ENCODE measurements at regions not wholly inside any gene's neighbourhood (a gene's known extent, or its start where the extent isn't known, plus 50 kb on each side); places are given as distances from the start of the nearest gene placed in this dataset.

DNA sequence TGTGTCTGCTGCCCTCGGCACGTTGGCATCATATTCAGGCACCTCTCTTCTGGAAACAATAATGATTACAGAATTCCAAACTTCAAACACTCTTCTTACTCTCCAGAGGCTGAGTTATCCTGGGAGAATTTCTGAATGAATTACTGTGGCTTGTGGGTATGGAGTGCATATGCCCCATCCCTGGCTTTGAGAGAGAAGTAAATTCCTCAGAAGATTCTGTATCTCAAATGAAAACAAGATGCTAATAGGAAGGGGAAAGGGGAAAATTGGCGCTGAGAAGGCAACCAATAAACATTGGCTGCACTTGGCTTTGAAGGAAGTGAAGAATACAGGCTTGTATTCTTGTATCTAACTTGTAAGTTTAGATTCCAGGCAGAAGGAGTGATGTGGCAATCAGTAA, 132.0 kb upstream of the NOVA1 start:
- no peak for DNase-seq (ENCODE audit: low read depth)
- H3K36me3 ChIP-seq (ENCODE audit: control insufficient read depth, insufficient read depth, low read length), result no peaks in the 10 kb centered on the region
- TF ChIP-seq, protein P1, sequence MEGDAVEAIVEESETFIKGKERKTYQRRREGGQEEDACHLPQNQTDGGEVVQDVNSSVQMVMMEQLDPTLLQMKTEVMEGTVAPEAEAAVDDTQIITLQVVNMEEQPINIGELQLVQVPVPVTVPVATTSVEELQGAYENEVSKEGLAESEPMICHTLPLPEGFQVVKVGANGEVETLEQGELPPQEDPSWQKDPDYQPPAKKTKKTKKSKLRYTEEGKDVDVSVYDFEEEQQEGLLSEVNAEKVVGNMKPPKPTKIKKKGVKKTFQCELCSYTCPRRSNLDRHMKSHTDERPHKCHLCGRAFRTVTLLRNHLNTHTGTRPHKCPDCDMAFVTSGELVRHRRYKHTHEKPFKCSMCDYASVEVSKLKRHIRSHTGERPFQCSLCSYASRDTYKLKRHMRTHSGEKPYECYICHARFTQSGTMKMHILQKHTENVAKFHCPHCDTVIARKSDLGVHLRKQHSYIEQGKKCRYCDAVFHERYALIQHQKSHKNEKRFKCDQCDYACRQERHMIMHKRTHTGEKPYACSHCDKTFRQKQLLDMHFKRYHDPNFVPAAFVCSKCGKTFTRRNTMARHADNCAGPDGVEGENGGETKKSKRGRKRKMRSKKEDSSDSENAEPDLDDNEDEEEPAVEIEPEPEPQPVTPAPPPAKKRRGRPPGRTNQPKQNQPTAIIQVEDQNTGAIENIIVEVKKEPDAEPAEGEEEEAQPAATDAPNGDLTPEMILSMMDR (IDR thresholded peaks at IDR 0.05; ENCODE audit: insufficient read depth, low read length, severe bottlenecking), result no peak
- FAIRE-seq, result no peak
- H3K27me3 ChIP-seq (ENCODE audit: control insufficient read depth, insufficient read depth, low read length), result no peaks in the 10 kb centered on the region
- no peak overlapping the region for H3K4me3 ChIP-seq (ENCODE audit: low read depth, low read length)

DNA sequence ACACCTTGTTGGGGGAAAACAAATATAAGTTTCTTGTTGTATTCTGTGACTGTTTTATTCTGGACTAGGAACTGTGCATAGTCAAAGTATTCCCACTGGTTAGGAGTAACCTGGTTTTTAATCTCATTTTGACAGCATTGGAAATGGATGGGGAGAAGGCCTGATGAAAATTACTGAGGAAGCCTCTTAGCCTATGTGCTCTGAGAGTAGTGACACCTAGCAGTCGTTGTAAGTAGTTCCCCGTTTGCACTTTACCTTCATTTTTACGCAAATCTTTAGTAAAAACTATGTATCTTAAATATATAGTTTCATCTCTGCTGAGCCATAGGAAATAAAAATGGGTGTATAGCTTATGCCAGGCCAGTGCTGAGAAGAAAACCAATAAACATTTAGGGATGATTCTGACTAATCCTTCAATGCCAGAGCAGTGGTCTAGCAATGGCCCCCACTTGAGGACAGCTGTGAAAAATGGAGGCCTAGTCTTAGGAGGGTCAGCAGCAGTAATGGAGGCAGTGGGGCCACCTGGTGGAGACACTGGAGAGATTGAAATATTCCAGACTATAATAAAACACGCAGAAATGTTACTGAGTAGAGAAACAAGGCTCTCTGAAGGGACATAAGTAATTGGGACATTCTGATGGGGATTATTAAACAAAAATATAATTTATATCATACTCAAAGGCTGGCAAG, 133.2 kb upstream of the NOVA1 start:
- DNase-seq (ENCODE audit: low read depth) (peak; percentile 9), FAIRE-seq (no peak)
- TF ChIP-seq, protein P1 (IDR thresholded peaks at IDR 0.05; ENCODE audit: insufficient read depth, low read length, severe bottlenecking), result peak; percentile 31
- Histone ChIP-seq H3K4me3 (ENCODE audit: low read depth, low read length) (no peak overlapping the region), H3K27me3 (ENCODE audit: control insufficient read depth, insufficient read depth, low read length) (no peaks in the 10 kb centered on the region), H3K36me3 (ENCODE audit: control insufficient read depth, insufficient read depth, low read length) (no peaks in the 10 kb centered on the region)

DNA sequence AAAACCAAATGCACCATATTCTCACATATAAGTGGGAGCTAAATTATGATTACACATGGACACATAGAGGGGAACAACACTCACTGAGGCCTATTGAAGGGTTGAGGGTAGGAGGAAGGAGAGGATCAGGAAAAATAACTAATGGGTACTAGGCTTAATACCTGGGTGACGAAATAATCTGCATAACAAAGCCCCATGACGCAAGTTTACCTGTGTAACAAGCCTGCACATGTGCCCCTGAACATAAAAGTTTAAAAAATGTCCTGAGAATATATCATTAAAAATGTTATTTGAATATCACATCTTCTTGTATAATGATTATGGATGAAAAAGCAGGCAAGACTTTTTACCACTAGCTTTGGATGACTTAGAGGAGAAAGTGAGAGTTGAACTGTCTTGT, 138.0 kb upstream of the NOVA1 start:
- TF ChIP-seq, protein P1 (IDR thresholded peaks at IDR 0.05; ENCODE audit: insufficient read depth, low read length, severe bottlenecking), result no peak
- DNase-seq (ENCODE audit: low read depth), result peak; percentile 33
- no peaks in the 10 kb centered on the region for H3K27me3 ChIP-seq (ENCODE audit: control insufficient read depth, insufficient read depth, low read length)
- FAIRE-seq, result no peak
- H3K4me3 ChIP-seq (ENCODE audit: low read depth, low read length), result no peak overlapping the region
- H3K36me3 ChIP-seq (ENCODE audit: control insufficient read depth, insufficient read depth, low read length), result no peaks in the 10 kb centered on the region

DNA sequence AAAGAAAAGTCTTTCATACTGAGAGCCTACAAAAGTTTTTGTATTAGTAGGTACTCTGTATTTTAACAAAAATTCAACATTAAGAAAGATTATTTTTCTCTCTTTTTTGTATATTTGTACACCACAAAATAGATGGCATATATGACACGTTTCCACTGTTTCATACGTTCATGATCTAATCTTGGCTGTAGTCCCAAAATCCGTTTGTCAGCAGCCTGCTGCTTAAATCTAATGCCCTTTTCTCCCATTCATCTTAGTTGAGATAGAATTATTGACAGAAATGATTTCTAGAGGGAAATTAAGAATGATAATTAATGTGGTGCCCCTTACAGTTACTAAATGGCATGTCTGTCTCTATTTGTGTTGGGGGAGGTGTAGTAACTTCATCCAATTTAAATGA, 140.7 kb upstream of the NOVA1 start:
- H3K36me3 ChIP-seq (ENCODE audit: control insufficient read depth, insufficient read depth, low read length), result no peaks in the 10 kb centered on the region
- DNase-seq (ENCODE audit: low read depth) (peak; percentile 2), FAIRE-seq (no peak)
- TF ChIP-seq, protein P1 (IDR thresholded peaks at IDR 0.05; ENCODE audit: insufficient read depth, low read length, severe bottlenecking), result no peak
- H3K27me3 ChIP-seq (ENCODE audit: control insufficient read depth, insufficient read depth, low read length), result no peaks in the 10 kb centered on the region
- no peak overlapping the region for H3K4me3 ChIP-seq (ENCODE audit: low read depth, low read length)

DNA sequence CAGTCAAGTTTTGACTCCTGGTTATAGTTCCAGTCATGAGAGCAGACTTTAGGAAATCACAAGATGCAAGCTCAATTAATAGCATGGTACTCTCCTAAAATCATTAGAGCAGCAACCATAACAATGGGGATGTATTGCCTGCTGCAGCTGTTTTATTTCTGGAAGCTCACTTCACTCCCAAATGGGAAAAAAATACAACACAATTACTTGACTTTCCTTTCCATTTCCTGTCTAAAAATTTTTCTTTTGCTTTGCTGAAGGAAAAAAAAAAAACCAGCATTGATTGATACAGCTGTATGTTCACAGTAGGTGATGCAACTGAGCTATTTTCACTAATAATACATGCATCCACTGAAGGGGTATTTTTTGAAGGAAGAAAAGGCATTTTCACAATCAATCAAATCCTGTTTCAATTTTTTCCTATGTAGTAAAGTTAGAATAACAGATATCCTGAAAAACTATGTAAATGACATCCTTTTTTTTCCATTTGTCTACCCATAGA, 143.9 kb upstream of the NOVA1 start:
- no peak overlapping the region for H3K4me3 ChIP-seq (ENCODE audit: low read depth, low read length)
- no peak for DNase-seq (ENCODE audit: low read depth)
- no peak for FAIRE-seq
- H3K36me3 ChIP-seq (ENCODE audit: control insufficient read depth, insufficient read depth, low read length), result no peaks in the 10 kb centered on the region
- TF ChIP-seq, protein P1 (IDR thresholded peaks at IDR 0.05; ENCODE audit: insufficient read depth, low read length, severe bottlenecking), result no peak
- no peaks in the 10 kb centered on the region for H3K27me3 ChIP-seq (ENCODE audit: control insufficient read depth, insufficient read depth, low read length)

DNA sequence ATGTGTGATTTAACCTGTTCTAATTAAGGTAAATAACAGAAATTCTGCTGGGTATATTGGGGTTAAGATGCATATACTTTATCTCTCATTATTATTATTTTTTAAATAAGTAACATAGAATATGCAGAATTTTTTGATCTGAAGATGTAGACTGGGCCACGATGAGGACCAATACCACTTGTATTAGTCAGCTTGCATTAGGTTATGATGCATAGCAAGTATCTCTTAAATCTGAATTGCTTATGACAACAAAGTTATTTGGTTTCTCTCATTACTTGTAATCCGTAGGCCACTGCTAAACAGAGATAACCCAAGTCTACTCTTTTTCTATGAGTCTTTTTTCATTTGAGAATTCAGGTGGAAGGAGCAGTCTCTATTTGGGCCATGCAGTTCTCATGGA, 145.5 kb upstream of the NOVA1 start:
- FAIRE-seq, result no peak
- no peak overlapping the region for H3K4me3 ChIP-seq (ENCODE audit: low read depth, low read length)

More for the DNA sequence above, 145.5 kb upstream of the NOVA1 start:
- Histone ChIP-seq H3K27me3 (ENCODE audit: control insufficient read depth, insufficient read depth, low read length) (no peaks in the 10 kb centered on the region), H3K36me3 (ENCODE audit: control insufficient read depth, insufficient read depth, low read length) (no peaks in the 10 kb centered on the region)
- TF ChIP-seq, protein P1 (IDR thresholded peaks at IDR 0.05; ENCODE audit: insufficient read depth, low read length, severe bottlenecking), result no peak
- no peak for DNase-seq (ENCODE audit: low read depth)

Data from bronchial epithelial cell (primary cell).